ENCODE measurements at regions not wholly inside any gene's neighbourhood (a gene's known extent, or its start where the extent isn't known, plus 50 kb on each side); places are given as distances from the start of the nearest gene placed in this dataset.
A peak's percentile ranks its signal among the peaks of the same experiment; 100 is the strongest.

DNA sequence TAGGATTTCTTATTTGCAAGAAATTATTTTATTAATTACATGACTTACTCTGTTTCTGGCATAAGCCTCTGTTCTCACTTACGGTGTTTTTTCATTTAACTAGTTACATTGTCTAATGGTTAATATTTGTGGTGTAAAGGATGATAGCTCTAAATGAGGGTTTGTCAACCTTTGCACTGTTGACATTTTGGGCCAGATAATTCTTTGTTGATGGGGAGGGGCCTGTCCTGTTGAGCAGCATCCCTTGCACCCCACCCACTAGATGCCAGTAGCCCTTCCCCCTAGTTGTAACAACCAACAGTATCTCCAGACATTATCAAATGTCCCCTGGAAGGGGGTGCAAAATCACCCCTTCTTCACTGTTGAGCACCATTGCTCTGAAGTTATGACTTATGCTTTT lies 83.6 kb upstream of the SLC44A3 start:
- TF ChIP-seq CHD1 (IDR thresholded peaks at IDR 0.05; ENCODE audit: low read depth, low read length), result no peak
- no peak for TF ChIP-seq RAD21 (IDR thresholded peaks at IDR 0.05; ENCODE audit: low read length)
- no peak for TF ChIP-seq RFX5 (IDR thresholded peaks at IDR 0.05; ENCODE audit: low read depth, low read length)
- TF ChIP-seq, protein P1, sequence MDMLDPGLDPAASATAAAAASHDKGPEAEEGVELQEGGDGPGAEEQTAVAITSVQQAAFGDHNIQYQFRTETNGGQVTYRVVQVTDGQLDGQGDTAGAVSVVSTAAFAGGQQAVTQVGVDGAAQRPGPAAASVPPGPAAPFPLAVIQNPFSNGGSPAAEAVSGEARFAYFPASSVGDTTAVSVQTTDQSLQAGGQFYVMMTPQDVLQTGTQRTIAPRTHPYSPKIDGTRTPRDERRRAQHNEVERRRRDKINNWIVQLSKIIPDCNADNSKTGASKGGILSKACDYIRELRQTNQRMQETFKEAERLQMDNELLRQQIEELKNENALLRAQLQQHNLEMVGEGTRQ (IDR thresholded peaks at IDR 0.05; ENCODE audit: low read depth, low read length), result no peak
- no peak for TF ChIP-seq MAZ (IDR thresholded peaks at IDR 0.05; ENCODE audit: borderline replicate concordance, low read depth, low read length)
- TF ChIP-seq, protein P2, sequence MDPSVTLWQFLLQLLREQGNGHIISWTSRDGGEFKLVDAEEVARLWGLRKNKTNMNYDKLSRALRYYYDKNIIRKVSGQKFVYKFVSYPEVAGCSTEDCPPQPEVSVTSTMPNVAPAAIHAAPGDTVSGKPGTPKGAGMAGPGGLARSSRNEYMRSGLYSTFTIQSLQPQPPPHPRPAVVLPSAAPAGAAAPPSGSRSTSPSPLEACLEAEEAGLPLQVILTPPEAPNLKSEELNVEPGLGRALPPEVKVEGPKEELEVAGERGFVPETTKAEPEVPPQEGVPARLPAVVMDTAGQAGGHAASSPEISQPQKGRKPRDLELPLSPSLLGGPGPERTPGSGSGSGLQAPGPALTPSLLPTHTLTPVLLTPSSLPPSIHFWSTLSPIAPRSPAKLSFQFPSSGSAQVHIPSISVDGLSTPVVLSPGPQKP (IDR thresholded peaks at IDR 0.05; ENCODE audit: borderline replicate concordance, low read depth, low read length), result no peak
- no peak for TF ChIP-seq SMC3 (IDR thresholded peaks at IDR 0.05; ENCODE audit: low read depth, low read length)
- no peak for TF ChIP-seq POLR2A (IDR thresholded peaks at IDR 0.05; ENCODE audit: low read depth, low read length)
- no peak for TF ChIP-seq BHLHE40 (IDR thresholded peaks at IDR 0.05; ENCODE audit: low read depth, low read length)
- no peak for TF ChIP-seq FOS (IDR thresholded peaks at IDR 0.05; ENCODE audit: low read depth, low read length)
- no peak for TF ChIP-seq NFE2L2 (IDR thresholded peaks at IDR 0.05; ENCODE audit: low read depth, low read length)
- TF ChIP-seq, protein P3, sequence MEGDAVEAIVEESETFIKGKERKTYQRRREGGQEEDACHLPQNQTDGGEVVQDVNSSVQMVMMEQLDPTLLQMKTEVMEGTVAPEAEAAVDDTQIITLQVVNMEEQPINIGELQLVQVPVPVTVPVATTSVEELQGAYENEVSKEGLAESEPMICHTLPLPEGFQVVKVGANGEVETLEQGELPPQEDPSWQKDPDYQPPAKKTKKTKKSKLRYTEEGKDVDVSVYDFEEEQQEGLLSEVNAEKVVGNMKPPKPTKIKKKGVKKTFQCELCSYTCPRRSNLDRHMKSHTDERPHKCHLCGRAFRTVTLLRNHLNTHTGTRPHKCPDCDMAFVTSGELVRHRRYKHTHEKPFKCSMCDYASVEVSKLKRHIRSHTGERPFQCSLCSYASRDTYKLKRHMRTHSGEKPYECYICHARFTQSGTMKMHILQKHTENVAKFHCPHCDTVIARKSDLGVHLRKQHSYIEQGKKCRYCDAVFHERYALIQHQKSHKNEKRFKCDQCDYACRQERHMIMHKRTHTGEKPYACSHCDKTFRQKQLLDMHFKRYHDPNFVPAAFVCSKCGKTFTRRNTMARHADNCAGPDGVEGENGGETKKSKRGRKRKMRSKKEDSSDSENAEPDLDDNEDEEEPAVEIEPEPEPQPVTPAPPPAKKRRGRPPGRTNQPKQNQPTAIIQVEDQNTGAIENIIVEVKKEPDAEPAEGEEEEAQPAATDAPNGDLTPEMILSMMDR (conservative IDR thresholded peaks at IDR 0.05; ENCODE audit: low read depth, low read length), result no peak
- no peak for TF ChIP-seq MXI1 (IDR thresholded peaks at IDR 0.05; ENCODE audit: borderline replicate concordance, low read depth, low read length)
- no peak for TF ChIP-seq CEBPB (IDR thresholded peaks at IDR 0.05; ENCODE audit: low read depth, low read length)
- TF ChIP-seq RCOR1 (IDR thresholded peaks at IDR 0.05; ENCODE audit: insufficient replicate concordance, low read length), result no peak
- no peak for TF ChIP-seq MAFK (IDR thresholded peaks at IDR 0.05; ENCODE audit: low read depth, low read length)
- H3K9ac ChIP-seq (ENCODE audit: low read depth, low read length), result no peak overlapping the region
- H3K56ac ChIP-seq (ENCODE audit: extremely low read depth, insufficient read depth, low read length), result peak overlapping the region; percentile 37; the same call in 1 of the 2 replicates
- H4K20me1 ChIP-seq (ENCODE audit: insufficient read depth, low read length), result no peaks in the 10 kb centered on the region
- no peaks in the 10 kb centered on the region for H3K9me3 ChIP-seq (ENCODE audit: control insufficient read depth, insufficient read depth, low read length)
- no peaks in the 10 kb centered on the region for H3K36me3 ChIP-seq (ENCODE audit: control insufficient read depth, insufficient read depth, low read length)
- in situ Hi-C loops (cut with MboI; ENCODE audit: low sequenced_read_pairs), result no loop called here
- peak overlapping the region; percentile 26; the same call in 1 of the 2 replicates for H4K5ac ChIP-seq (ENCODE audit: low read depth, low read length)
- H4K91ac ChIP-seq (ENCODE audit: insufficient read depth, low read depth, low read length), result no peak overlapping the region; the same call in 1 of the 2 replicates
- H2BK5ac ChIP-seq (ENCODE audit: low read depth, low read length, poor library complexity, severe bottlenecking), result peak overlapping the region; percentile 42
- peak overlapping the region; percentile 57 for H2AK9ac ChIP-seq (replicated peaks; ENCODE audit: low read depth, low read length, poor library complexity)
- no peak for ATAC-seq (ENCODE audit: low read depth)
- peak overlapping the region; percentile 64; the same call in 1 of the 2 replicates for H3K14ac ChIP-seq (replicated peaks; ENCODE audit: low read depth, low read length)
- H4K8ac ChIP-seq (ENCODE audit: low read depth in 2 of 2, low read length in 2 of 2), result peak overlapping the region; percentile 19 to 86; a peak in 3 of 4 replicates
- peaks cover 31% of the 10 kb centered on the region for H3K4me1 ChIP-seq (ENCODE audit: control insufficient read depth, insufficient read depth, low read length)
- CTCF ChIA-PET, result no interaction called here
- intact Hi-C loops (cut with micrococcal nuclease), result no loop called here
- H3K79me1 ChIP-seq (ENCODE audit: low read depth in 1 of 2, low read length in 2 of 2), result peaks cover 0 to 4% of the 10 kb centered on the region in 2 experiments; a peak in 1 of 4 replicates
- peak overlapping the region; percentile 94 for H3K18ac ChIP-seq (ENCODE audit: low read depth, low read length)
- H2BK15ac ChIP-seq (ENCODE audit: low read depth, low read length), result peak overlapping the region; percentile 69; the same call in 2 of the 3 replicates
- dilution Hi-C loops (cut with HindIII; ENCODE audit: low sequenced_read_pairs, unreplicated experiment), result no loop called here
- H2AFZ ChIP-seq (replicated peaks; ENCODE audit: low read length, poor library complexity), result no peak overlapping the region
- H2BK120ac ChIP-seq (ENCODE audit: low read depth, low read length), result peak overlapping the region; percentile 93
- no peaks in the 10 kb centered on the region for H3K27me3 ChIP-seq (ENCODE audit: control insufficient read depth, insufficient read depth, low read length)
- DNase-seq, result no peak
- peak overlapping the region; percentile 97 for H2BK20ac ChIP-seq (ENCODE audit: low read depth, low read length)
- H3K4me3 ChIP-seq (ENCODE audit: insufficient read depth, low read depth, low read length), result no peak overlapping the region
- H3K23ac ChIP-seq (ENCODE audit: low read depth, low read length), result peak overlapping the region; percentile 66
- 0 out of 2 replicates have a peak overlapping the region, but pooled peaks have one; percentile 32 for H2AK5ac ChIP-seq (ENCODE audit: low read depth, low read length)
- peaks cover 26% of the 10 kb centered on the region for H3K9me1 ChIP-seq (ENCODE audit: insufficient read depth, low read length)
- POLR2A ChIA-PET (ENCODE audit: unreplicated experiment), result no interaction called here
- no TSS peak for BruUV-seq (replicated peaks)
- no CpG with 5 or more reads among the region's 1 CpG for WGBS, 2 experiments (ENCODE audit: extremely low coverage in 2 of 2, insufficient read length in 1 of 2)
- H3K27ac ChIP-seq (ENCODE audit: insufficient read depth, low read length), result no peak overlapping the region
- H3K4ac ChIP-seq (ENCODE audit: low read depth, low read length), result peak overlapping the region; percentile 90
- no peak overlapping the region for H3K4me2 ChIP-seq (ENCODE audit: low read depth, low read length)
